ENCODE measurements at regions not wholly inside any gene's neighbourhood (a gene's known extent, or its start where the extent isn't known, plus 50 kb on each side); places are given as distances from the start of the nearest gene placed in this dataset.

DNA sequence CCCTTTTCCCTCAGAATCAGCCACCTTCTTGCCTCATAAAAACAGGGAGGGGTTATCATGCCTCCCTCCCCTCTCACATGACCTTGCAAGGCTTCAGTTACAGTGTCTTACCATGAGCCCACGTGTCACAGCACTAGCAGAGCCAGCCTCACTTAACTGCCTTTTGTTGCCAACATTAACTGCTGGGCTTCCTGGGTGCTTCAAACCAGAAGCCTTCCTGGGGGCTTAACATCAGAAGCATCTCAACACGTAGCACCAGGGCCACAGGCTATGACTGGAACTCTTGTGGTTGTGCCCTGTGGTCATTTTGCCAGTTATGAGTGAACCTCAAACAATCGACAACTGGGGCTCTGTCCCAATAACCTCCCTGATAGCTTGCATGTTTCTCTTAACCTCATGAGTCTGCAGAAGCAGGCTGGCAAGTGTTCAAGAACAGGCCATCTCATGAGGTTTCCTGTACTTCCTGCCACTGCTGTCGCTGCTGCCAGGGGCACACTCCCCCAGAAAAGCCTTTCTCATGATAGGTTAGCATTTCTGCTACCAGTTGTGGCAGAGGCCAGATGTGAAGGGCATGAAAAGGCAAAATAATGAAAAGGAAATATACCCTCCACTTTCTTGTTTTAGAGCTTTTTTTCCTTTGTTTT is 132.2 kb downstream of the GLUL start (continued):
- TF ChIP-seq, protein P1, sequence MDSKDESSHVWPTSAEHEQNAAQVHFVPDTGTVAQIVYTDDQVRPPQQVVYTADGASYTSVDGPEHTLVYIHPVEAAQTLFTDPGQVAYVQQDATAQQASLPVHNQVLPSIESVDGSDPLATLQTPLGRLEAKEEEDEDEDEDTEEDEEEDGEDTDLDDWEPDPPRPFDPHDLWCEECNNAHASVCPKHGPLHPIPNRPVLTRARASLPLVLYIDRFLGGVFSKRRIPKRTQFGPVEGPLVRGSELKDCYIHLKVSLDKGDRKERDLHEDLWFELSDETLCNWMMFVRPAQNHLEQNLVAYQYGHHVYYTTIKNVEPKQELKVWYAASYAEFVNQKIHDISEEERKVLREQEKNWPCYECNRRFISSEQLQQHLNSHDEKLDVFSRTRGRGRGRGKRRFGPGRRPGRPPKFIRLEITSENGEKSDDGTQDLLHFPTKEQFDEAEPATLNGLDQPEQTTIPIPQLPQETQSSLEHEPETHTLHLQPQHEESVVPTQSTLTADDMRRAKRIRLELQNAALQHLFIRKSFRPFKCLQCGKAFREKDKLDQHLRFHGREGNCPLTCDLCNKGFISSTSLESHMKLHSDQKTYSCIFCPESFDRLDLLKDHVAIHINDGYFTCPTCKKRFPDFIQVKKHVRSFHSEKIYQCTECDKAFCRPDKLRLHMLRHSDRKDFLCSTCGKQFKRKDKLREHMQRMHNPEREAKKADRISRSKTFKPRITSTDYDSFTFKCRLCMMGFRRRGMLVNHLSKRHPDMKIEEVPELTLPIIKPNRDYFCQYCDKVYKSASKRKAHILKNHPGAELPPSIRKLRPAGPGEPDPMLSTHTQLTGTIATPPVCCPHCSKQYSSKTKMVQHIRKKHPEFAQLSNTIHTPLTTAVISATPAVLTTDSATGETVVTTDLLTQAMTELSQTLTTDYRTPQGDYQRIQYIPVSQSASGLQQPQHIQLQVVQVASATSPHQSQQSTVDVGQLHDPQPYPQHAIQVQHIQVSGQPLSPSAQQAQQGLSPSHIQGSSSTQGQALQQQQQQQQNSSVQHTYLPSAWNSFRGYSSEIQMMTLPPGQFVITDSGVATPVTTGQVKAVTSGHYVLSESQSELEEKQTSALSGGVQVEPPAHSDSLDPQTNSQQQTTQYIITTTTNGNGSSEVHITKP (IDR thresholded peaks at IDR 0.05; ENCODE audit: partially characterized antibody), result no peak
- TF ChIP-seq, protein P2, sequence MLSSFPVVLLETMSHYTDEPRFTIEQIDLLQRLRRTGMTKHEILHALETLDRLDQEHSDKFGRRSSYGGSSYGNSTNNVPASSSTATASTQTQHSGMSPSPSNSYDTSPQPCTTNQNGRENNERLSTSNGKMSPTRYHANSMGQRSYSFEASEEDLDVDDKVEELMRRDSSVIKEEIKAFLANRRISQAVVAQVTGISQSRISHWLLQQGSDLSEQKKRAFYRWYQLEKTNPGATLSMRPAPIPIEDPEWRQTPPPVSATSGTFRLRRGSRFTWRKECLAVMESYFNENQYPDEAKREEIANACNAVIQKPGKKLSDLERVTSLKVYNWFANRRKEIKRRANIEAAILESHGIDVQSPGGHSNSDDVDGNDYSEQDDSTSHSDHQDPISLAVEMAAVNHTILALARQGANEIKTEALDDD (IDR thresholded peaks at IDR 0.05), result peak; percentile 77
- TF ChIP-seq FUS (optimal IDR thresholded peaks at IDR 0.05; ENCODE audit: low read depth, low read length) (no peak), ZNF668 (CRISPR knock-in tag; IDR thresholded peaks at IDR 0.05) (peak; percentile 93), ZNF586 (CRISPR knock-in tag; conservative IDR thresholded peaks at IDR 0.05) (peak; percentile 65; the same call in 1 of the 2 replicates), SUPT5H (IDR thresholded peaks at IDR 0.05) (0 out of 2 replicates have a peak, but pooled peaks have one; percentile 35), ZNF717 (CRISPR knock-in tag; IDR thresholded peaks at IDR 0.05) (no peak), ZNF57 (CRISPR knock-in tag; IDR thresholded peaks at IDR 0.05) (no peak), ETV5 (CRISPR knock-in tag; IDR thresholded peaks at IDR 0.05; ENCODE audit: low read depth) (peak; percentile 53; the same call in 1 of the 2 replicates), FOXA3 (CRISPR knock-in tag; conservative IDR thresholded peaks at IDR 0.05 in 1 of 2, IDR thresholded peaks at IDR 0.05 in 1 of 2) (0 out of 4 replicates have a peak, but pooled peaks of 1 of the 2 experiments have one; percentile 10), ZNF23 (CRISPR knock-in tag; IDR thresholded peaks at IDR 0.05) (peak; percentile 75; the same call in 1 of the 2 replicates), PCBP1 (IDR thresholded peaks at IDR 0.05; ENCODE audit: low read depth, low read length, poor library complexity, severe bottlenecking) (no peak), STAT5B (CRISPR knock-in tag; IDR thresholded peaks at IDR 0.05) (no peak), ZNF347 (CRISPR knock-in tag; IDR thresholded peaks at IDR 0.05; ENCODE audit: low read depth) (no peak), ESRRB (CRISPR knock-in tag; IDR thresholded peaks at IDR 0.05; ENCODE audit: borderline replicate concordance) (no peak), SIX5 (IDR thresholded peaks at IDR 0.05; ENCODE audit: borderline replicate concordance in 1 of 2, insufficient read depth in 1 of 2, low read depth in 1 of 2, low read length in 2 of 2) (no peak), CHD1 (IDR thresholded peaks at IDR 0.05; ENCODE audit: low read length) (no peak), SP2 (IDR thresholded peaks at IDR 0.05; ENCODE audit: extremely low read depth, low read depth, low read length, poor library complexity, severe bottlenecking) (no peak)
- TF ChIP-seq, protein P3, sequence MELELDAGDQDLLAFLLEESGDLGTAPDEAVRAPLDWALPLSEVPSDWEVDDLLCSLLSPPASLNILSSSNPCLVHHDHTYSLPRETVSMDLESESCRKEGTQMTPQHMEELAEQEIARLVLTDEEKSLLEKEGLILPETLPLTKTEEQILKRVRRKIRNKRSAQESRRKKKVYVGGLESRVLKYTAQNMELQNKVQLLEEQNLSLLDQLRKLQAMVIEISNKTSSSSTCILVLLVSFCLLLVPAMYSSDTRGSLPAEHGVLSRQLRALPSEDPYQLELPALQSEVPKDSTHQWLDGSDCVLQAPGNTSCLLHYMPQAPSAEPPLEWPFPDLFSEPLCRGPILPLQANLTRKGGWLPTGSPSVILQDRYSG (tag; conservative IDR thresholded peaks at IDR 0.05; ENCODE audit: low read depth), result peak; percentile 96
- TF ChIP-seq, protein P4, sequence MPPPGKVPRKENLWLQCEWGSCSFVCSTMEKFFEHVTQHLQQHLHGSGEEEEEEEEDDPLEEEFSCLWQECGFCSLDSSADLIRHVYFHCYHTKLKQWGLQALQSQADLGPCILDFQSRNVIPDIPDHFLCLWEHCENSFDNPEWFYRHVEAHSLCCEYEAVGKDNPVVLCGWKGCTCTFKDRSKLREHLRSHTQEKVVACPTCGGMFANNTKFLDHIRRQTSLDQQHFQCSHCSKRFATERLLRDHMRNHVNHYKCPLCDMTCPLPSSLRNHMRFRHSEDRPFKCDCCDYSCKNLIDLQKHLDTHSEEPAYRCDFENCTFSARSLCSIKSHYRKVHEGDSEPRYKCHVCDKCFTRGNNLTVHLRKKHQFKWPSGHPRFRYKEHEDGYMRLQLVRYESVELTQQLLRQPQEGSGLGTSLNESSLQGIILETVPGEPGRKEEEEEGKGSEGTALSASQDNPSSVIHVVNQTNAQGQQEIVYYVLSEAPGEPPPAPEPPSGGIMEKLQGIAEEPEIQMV (tag; conservative IDR thresholded peaks at IDR 0.05; ENCODE audit: low read depth), result peak; percentile 78
- TF ChIP-seq, protein P5, sequence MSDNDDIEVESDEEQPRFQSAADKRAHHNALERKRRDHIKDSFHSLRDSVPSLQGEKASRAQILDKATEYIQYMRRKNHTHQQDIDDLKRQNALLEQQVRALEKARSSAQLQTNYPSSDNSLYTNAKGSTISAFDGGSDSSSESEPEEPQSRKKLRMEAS (CRISPR knock-in tag; IDR thresholded peaks at IDR 0.05), result peak; percentile 81

Measured in K562 (cell line).